ENCODE measurements at regions not wholly inside any gene's neighbourhood (a gene's known extent, or its start where the extent isn't known, plus 50 kb on each side); places are given as distances from the start of the nearest gene placed in this dataset.

GRCh38 chr18:32550963-32551362, 80.3 kb upstream of the GAREM1 start:
- ATAC-seq (ENCODE audit: insufficient read depth, low FRiP score) (no peak), DNase-seq (no peak)
- Histone ChIP-seq H3K4me3 (no peak overlapping the region), H3K36me3 (ENCODE audit: control insufficient read depth in 4 of 4, insufficient read depth in 4 of 4, low read length in 4 of 4) (no peaks in the 10 kb centered on the region), H3K9me3 (ENCODE audit: control insufficient read depth in 4 of 4, insufficient read depth in 3 of 4, low read length in 3 of 4) (no peaks in the 10 kb centered on the region), H3K27ac (ENCODE audit: low read depth in 1 of 2, low read length in 1 of 2) (no peak overlapping the region), H3K27me3 (ENCODE audit: control insufficient read depth in 3 of 3, insufficient read depth in 3 of 3, low read length in 2 of 3) (no peaks in the 10 kb centered on the region), H3K4me1 (ENCODE audit: control insufficient read depth in 5 of 5, insufficient read depth in 5 of 5, low read length in 5 of 5) (no peaks in the 10 kb centered on the region), H3K9ac (ENCODE audit: insufficient read depth in 1 of 2, low read length in 2 of 2) (no peak overlapping the region)
- TF ChIP-seq CTCF (IDR thresholded peaks at IDR 0.05; ENCODE audit: control extremely low read depth, extremely low read depth), result no peak
- 53 to 56% methylated on average over 4 of the region's 4 CpGs for WGBS, 2 donors

- Histone ChIP-seq H3K9ac (ENCODE audit: insufficient read depth in 1 of 2, low read length in 2 of 2) (no peak overlapping the region), H3K4me1 (ENCODE audit: control insufficient read depth in 5 of 5, insufficient read depth in 5 of 5, low read length in 5 of 5) (no peaks in the 10 kb centered on the region), H3K27me3 (ENCODE audit: control insufficient read depth in 3 of 3, insufficient read depth in 3 of 3, low read length in 2 of 3) (no peaks in the 10 kb centered on the region), H3K36me3 (ENCODE audit: control insufficient read depth in 4 of 4, insufficient read depth in 4 of 4, low read length in 4 of 4) (no peaks in the 10 kb centered on the region), H3K27ac (ENCODE audit: low read depth in 1 of 2, low read length in 1 of 2) (no peak overlapping the region), H3K4me3 (no peak overlapping the region), H3K9me3 (ENCODE audit: control insufficient read depth in 4 of 4, insufficient read depth in 3 of 4, low read length in 3 of 4) (no peaks in the 10 kb centered on the region)
- ATAC-seq (ENCODE audit: insufficient read depth, low FRiP score), result no peak
- WGBS, 2 donors, result 41 to 42% methylated on average over 5 of the region's 5 CpGs
- peak; percentile 23 for TF ChIP-seq CTCF (IDR thresholded peaks at IDR 0.05; ENCODE audit: control extremely low read depth, extremely low read depth)
- DNase-seq, result peak; percentile 27 to 58 (median 34)
These were observed 78.8 kb upstream of the GAREM1 start for GRCh38 chr18:32549248-32550110.

GRCh38 chr18:32548688-32549087, 78.0 kb upstream of the GAREM1 start:
- Histone ChIP-seq H3K9ac (ENCODE audit: insufficient read depth in 1 of 2, low read length in 2 of 2) (no peak overlapping the region), H3K9me3 (ENCODE audit: control insufficient read depth in 4 of 4, insufficient read depth in 3 of 4, low read length in 3 of 4) (no peaks in the 10 kb centered on the region), H3K27ac (ENCODE audit: low read depth in 1 of 2, low read length in 1 of 2) (no peak overlapping the region), H3K4me3 (no peak overlapping the region), H3K36me3 (ENCODE audit: control insufficient read depth in 4 of 4, insufficient read depth in 4 of 4, low read length in 4 of 4) (no peaks in the 10 kb centered on the region), H3K27me3 (ENCODE audit: control insufficient read depth in 3 of 3, insufficient read depth in 3 of 3, low read length in 2 of 3) (no peaks in the 10 kb centered on the region), H3K4me1 (ENCODE audit: control insufficient read depth in 5 of 5, insufficient read depth in 5 of 5, low read length in 5 of 5) (no peaks in the 10 kb centered on the region)
- ATAC-seq (ENCODE audit: insufficient read depth, low FRiP score) (no peak), DNase-seq (no peak)
- TF ChIP-seq CTCF (IDR thresholded peaks at IDR 0.05; ENCODE audit: control extremely low read depth, extremely low read depth), result no peak
- WGBS, 2 donors, result 41 to 45% methylated on average over 3 of the region's 3 CpGs
